Natural killer cell (primary cell): ENCODE measurements at regions not wholly inside any gene's neighbourhood (a gene's known extent, or its start where the extent isn't known, plus 50 kb on each side); places are given as distances from the start of the nearest gene placed in this dataset.

Source experiments
- ATAC-seq, 3 donors: fragments of 150-1000 bp in 2 of 3; fragments of 200-7000 bp in 1 of 3; cut with Tn5 transposase; 1 replicate in 1 of 3; 2 replicates in 2 of 3; pipeline ENCODE4 v1.10.0; 2021; ENCODE audit warnings: mild to moderate bottlenecking in 2 of 3, moderate library complexity in 2 of 3
- DNase-seq, 2 donors: peaks; one replicate each; pipeline versions ENCODE4 v3.0.0 to v3.0.0-alpha.2; 2013 to 2021; ENCODE audit warnings: mixed read lengths in 1 of 2
- H3K27ac ChIP-seq: one replicate; pipeline ENCODE4 v1.5.1; 2013; ENCODE audit warnings: mild to moderate bottlenecking, low read length
- H3K27me3 ChIP-seq: one replicate; pipeline ENCODE4 v1.6.1; 2013; ENCODE audit warnings: low read length; ENCODE audit not compliant: control insufficient read depth, insufficient read depth
- H3K36me3 ChIP-seq: one replicate; pipeline ENCODE4 v1.6.1; 2013; ENCODE audit warnings: low read length; ENCODE audit not compliant: control insufficient read depth, insufficient read depth
- H3K4me1 ChIP-seq: one replicate; pipeline ENCODE4 v1.6.1; 2013; ENCODE audit warnings: low read length; ENCODE audit not compliant: control insufficient read depth, insufficient read depth
- H3K4me3 ChIP-seq: one replicate; pipeline ENCODE4 v1.5.1; 2013; ENCODE audit warnings: low read length
- H3K9me3 ChIP-seq: one replicate; pipeline ENCODE4 v1.6.1; 2013; ENCODE audit warnings: low read length; ENCODE audit not compliant: control insufficient read depth, insufficient read depth
- H3K27ac Mint-ChIP-seq, 2 donors: one replicate each; pipeline ENCODE4 v1.8.0; 2022; ENCODE audit warnings: mild to moderate bottlenecking in 2 of 2, mixed read lengths in 2 of 2, moderate library complexity in 1 of 2
- H3K27me3 Mint-ChIP-seq, 2 donors: one replicate each; pipeline ENCODE4 v1.8.0; 2022; ENCODE audit warnings: low read depth in 2 of 2, mixed read lengths in 2 of 2
- H3K36me3 Mint-ChIP-seq: one replicate; pipeline ENCODE4 v1.8.0; 2022; ENCODE audit warnings: mixed read lengths
- H3K4me1 Mint-ChIP-seq, 2 donors: one replicate each; pipeline ENCODE4 v1.8.0; 2022; ENCODE audit warnings: mixed read lengths in 2 of 2
- H3K4me3 Mint-ChIP-seq: one replicate; pipeline ENCODE4 v1.8.0; 2022; ENCODE audit warnings: mild to moderate bottlenecking, moderate library complexity, mixed read lengths
- H3K9me3 Mint-ChIP-seq, 2 donors: one replicate each; pipeline ENCODE4 v1.8.0; 2022; ENCODE audit warnings: mixed read lengths in 2 of 2
- WGBS: methylation state at CpG from one replicate; pipeline ENCODE4 v1.1.7; 2013; ENCODE audit warnings: missing lambda C conversion rate; ENCODE audit not compliant: insufficient coverage; 5-methylcytosine and 5-hydroxymethylcytosine counted together
- intact Hi-C: fragments of 100-400 bp; cut with micrococcal nuclease; formaldehyde crosslinking; loops from one replicate; pipeline ENCODE4 v1.14.2; 2022
- TF ChIP-seq, protein P1 (sequence below): fragments of 200-600 bp; IDR thresholded peaks from one replicate; pipeline ENCODE4 v1.8.0; 2022; ENCODE audit warnings: antibody characterized with exemption

DNA sequence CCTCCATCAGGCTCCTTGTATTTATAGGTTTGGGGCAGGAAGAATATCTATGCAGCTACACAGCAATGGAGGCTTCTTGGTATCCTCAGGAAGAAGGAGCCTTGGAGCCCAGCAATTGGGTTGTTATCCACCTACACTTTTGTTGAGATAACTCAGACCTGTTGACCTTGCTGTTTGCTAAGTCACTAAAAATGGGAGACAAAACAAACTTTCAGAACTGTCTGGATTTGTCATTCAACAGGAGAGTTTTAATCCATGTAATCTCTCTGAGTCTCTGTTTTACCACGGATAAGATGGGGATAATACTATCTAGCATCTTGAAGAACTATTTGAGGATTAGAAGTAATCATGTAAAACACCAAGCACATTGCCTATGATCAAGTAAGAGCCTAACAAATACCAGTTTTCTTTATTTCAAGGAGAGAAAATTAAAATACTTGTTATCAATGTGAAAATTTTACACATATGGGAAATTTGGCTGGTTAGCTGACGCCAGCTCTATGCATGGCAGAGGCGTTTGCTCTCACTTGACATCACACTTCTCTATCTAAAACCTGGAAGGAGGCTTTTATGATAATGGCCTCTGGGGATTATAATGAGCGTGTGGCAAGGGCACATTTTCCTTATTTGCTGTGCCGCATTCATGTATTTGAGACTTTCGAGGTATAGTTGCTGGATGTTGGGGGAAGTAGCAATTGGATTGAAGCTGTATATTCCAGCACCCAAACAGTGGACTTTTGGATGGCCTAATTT lies 215.6 kb downstream of the PDCD6IP start:
- Mint-ChIP-seq H3K27ac (peak overlapping the region in 1 of 2 donors; percentile 32), H3K27me3 (no peaks in the 10 kb centered on the region), H3K4me1 (peaks cover 38% of the 10 kb centered on the region in 2 donors), H3K36me3 (no peaks in the 10 kb centered on the region), H3K4me3 (no peak overlapping the region), H3K9me3 (no peaks in the 10 kb centered on the region)
- 92% methylated on average over 6 of the region's 6 CpGs for WGBS
- no peak for DNase-seq
- H3K9me3 ChIP-seq: no peaks in the 10 kb centered on the region
- H3K4me3 ChIP-seq: no peak overlapping the region
- peaks cover 29% of the 10 kb centered on the region for H3K4me1 ChIP-seq
- no peaks in the 10 kb centered on the region for H3K36me3 ChIP-seq
- no peak overlapping the region for H3K27ac ChIP-seq
- TF ChIP-seq, protein P1, sequence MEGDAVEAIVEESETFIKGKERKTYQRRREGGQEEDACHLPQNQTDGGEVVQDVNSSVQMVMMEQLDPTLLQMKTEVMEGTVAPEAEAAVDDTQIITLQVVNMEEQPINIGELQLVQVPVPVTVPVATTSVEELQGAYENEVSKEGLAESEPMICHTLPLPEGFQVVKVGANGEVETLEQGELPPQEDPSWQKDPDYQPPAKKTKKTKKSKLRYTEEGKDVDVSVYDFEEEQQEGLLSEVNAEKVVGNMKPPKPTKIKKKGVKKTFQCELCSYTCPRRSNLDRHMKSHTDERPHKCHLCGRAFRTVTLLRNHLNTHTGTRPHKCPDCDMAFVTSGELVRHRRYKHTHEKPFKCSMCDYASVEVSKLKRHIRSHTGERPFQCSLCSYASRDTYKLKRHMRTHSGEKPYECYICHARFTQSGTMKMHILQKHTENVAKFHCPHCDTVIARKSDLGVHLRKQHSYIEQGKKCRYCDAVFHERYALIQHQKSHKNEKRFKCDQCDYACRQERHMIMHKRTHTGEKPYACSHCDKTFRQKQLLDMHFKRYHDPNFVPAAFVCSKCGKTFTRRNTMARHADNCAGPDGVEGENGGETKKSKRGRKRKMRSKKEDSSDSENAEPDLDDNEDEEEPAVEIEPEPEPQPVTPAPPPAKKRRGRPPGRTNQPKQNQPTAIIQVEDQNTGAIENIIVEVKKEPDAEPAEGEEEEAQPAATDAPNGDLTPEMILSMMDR: no peak
- intact Hi-C loops: no loop called here
- no peak for ATAC-seq
- H3K27me3 ChIP-seq: no peaks in the 10 kb centered on the region

DNA sequence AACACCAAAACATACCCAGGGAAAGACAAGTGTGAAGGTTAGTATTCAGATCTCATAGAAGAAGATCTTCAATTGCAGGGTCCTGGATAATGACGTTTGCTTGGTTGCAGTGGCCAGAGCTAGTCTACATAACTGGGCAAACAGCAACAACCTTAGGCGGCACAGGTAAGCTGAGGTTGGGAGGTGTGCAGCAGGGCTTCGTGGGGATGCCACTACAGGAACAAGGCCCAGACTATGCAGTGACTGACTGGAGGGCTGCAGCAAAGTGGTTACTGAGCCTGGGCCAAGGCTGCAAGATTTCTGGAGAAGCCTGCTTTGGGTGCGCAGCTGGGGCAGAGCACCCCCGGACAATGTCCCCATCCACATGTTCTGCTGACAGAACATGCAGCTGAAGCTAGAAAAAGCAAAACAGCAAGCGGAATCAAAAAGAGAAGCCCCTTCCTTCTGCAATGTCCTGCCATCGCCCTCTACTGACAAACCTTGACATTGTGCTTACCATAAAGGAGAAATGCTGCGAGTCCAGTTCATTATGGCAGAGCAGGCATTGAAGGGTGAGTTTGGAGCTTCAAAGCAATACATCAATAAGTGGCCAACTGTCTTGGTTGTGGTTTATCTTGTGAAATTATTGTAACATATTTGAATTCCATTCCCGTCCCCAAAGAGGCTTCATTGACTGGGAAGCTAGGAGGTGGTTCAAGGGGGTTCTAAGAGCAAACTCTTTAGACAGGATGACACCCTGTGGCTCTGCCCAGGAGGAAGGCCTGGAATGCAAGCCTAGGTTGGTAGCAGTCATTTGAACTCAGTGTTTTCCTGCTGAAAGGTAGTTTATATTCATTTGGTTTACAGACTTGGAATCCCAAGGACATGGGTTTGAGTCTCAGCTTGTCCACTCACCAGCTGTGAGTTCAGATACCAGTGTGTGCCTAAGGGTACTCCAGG lies 217.0 kb downstream of the PDCD6IP start:
- intact Hi-C loops: no loop called here
- Mint-ChIP-seq H3K9me3 (no peaks in the 10 kb centered on the region), H3K27ac (peak overlapping the region in 1 of 2 donors; percentile 32), H3K4me3 (peak overlapping the region; percentile 35), H3K27me3 (no peaks in the 10 kb centered on the region), H3K4me1 (peaks cover 48 to 51% of the 10 kb centered on the region in 2 donors), H3K36me3 (no peaks in the 10 kb centered on the region)
- DNase-seq: no peak
- Histone ChIP-seq H3K27me3 (no peaks in the 10 kb centered on the region), H3K4me1 (peaks cover 29% of the 10 kb centered on the region), H3K27ac (no peak overlapping the region), H3K36me3 (no peaks in the 10 kb centered on the region), H3K4me3 (no peak overlapping the region), H3K9me3 (no peaks in the 10 kb centered on the region)
- no peak for ATAC-seq
- TF ChIP-seq, protein P1: no peak
- WGBS: 87% methylated on average over 9 of the region's 9 CpGs

- peak overlapping the region; percentile 39 for H3K27ac ChIP-seq
- Mint-ChIP-seq H3K4me3 (peak overlapping the region; percentile 78), H3K9me3 (no peaks in the 10 kb centered on the region), H3K27ac (peak overlapping the region; percentile 75 to 83), H3K36me3 (no peaks in the 10 kb centered on the region), H3K4me1 (peaks cover 61 to 62% of the 10 kb centered on the region in 2 donors), H3K27me3 (no peaks in the 10 kb centered on the region)
- H3K4me3 ChIP-seq: no peak overlapping the region
- intact Hi-C loops: no loop called here
- 9% methylated on average over 6 of the region's 6 CpGs for WGBS
- no peaks in the 10 kb centered on the region for H3K27me3 ChIP-seq
- H3K9me3 ChIP-seq: no peaks in the 10 kb centered on the region
- DNase-seq: peak; percentile 18 to 57
- TF ChIP-seq, protein P1: no peak
- peaks cover 29% of the 10 kb centered on the region for H3K4me1 ChIP-seq
- peak; percentile 78 to 89 (median 78) for ATAC-seq
- H3K36me3 ChIP-seq: no peaks in the 10 kb centered on the region
These were observed 218.6 kb downstream of the PDCD6IP start for GRCh38 chr3:34016925-34017587.
